Suprapubic skin (tissue), 4 donors: ENCODE measurements at regions not wholly inside any gene's neighbourhood (a gene's known extent, or its start where the extent isn't known, plus 50 kb on each side); places are given as distances from the start of the nearest gene placed in this dataset.
"Not testable (repeated sequence)": the region's sequence is repeated elsewhere in the genome, so short reads cannot be mapped to it uniquely, and the experiment has no call there.

Source experiments
- CTCF ChIP-seq, 2 donors: fragments of 200-600 bp in 1 of 2; fragments of 450-650 bp in 1 of 2; sonication (generic) in 1 of 2; IDR thresholded peaks; one replicate each; pipeline ENCODE4 v1.5.1; 2016 to 2019; ENCODE audit warnings: antibody characterized with exemption in 2 of 2, mild to moderate bottlenecking in 1 of 2, moderate library complexity in 1 of 2
- EP300 ChIP-seq: sonication (generic); formaldehyde crosslinking; IDR thresholded peaks from one replicate; pipeline ENCODE4 v1.6.1; 2017; ENCODE audit warnings: antibody characterized with exemption
- POLR2A ChIP-seq, 2 donors: fragments of 450-650 bp; IDR thresholded peaks; one replicate each; pipeline ENCODE4 v1.6.1; 2017; ENCODE audit warnings: antibody characterized with exemption in 2 of 2, mild to moderate bottlenecking in 2 of 2, moderate library complexity in 2 of 2
- POLR2AphosphoS5 ChIP-seq, 3 donors: sonication (generic); formaldehyde crosslinking; IDR thresholded peaks; one replicate each; pipeline ENCODE4 v1.6.1; 2017; ENCODE audit warnings: antibody characterized with exemption in 3 of 3

- not testable (repeated sequence) for TF ChIP-seq CTCF (IDR thresholded peaks at IDR 0.05); POLR2A (IDR thresholded peaks at IDR 0.05); POLR2AphosphoS5 (IDR thresholded peaks at IDR 0.05); EP300
Measured at GRCh38 chr12:68486449-68486848, 124.2 kb upstream of the RAP1B start.
